Neural cell (in vitro differentiated cells): ENCODE measurements at regions not wholly inside any gene's neighbourhood (a gene's known extent, or its start where the extent isn't known, plus 50 kb on each side); places are given as distances from the start of the nearest gene placed in this dataset.

ENCODE experiments used
- CTCF ChIP-seq: fragments of 450-650 bp; IDR thresholded peaks from 2 replicates; pipeline ENCODE4 v1.5.1; 2014; ENCODE audit warnings: antibody characterized with exemption, mild to moderate bottlenecking, moderate library complexity; ENCODE audit not compliant: poor library complexity, severe bottlenecking
- EP300 ChIP-seq: fragments of 450-650 bp; conservative IDR thresholded peaks from 2 replicates; pipeline ENCODE4 v1.6.1; 2014; ENCODE audit warnings: antibody characterized with exemption, mild to moderate bottlenecking, moderate library complexity; ENCODE audit not compliant: poor library complexity, severe bottlenecking
- EZH2 ChIP-seq: fragments of 200-600, 300-800 bp; shearing (Covaris generic), sonication (generic); IDR thresholded peaks from 2 replicates; pipeline ENCODE4 v1.6.1; 2014; ENCODE audit warnings: antibody characterized with exemption, low read length, borderline replicate concordance, mild to moderate bottlenecking; ENCODE audit not compliant: insufficient read depth, poor library complexity, severe bottlenecking
- POLR2AphosphoS5 ChIP-seq: IDR thresholded peaks from 2 replicates; pipeline ENCODE4 v1.6.1; 2012
- RAD21 ChIP-seq: fragments of 450-650 bp; conservative IDR thresholded peaks from 2 replicates; pipeline ENCODE4 v1.6.1; 2014; ENCODE audit warnings: antibody characterized with exemption, mild to moderate bottlenecking, moderate library complexity
- SMC3 ChIP-seq: fragments of 450-650 bp; conservative IDR thresholded peaks from 2 replicates; pipeline ENCODE4 v1.6.1; 2014; ENCODE audit warnings: antibody characterized with exemption, mild to moderate bottlenecking, moderate library complexity; ENCODE audit not compliant: poor library complexity
- TAF1 ChIP-seq: IDR thresholded peaks from 2 replicates; pipeline ENCODE4 v1.6.1; 2012; ENCODE audit warnings: low read depth

- no peak for TF ChIP-seq POLR2AphosphoS5
- TF ChIP-seq TAF1, result no peak
- no peak for TF ChIP-seq CTCF
- TF ChIP-seq SMC3, result no peak
- no peak for TF ChIP-seq EZH2
- no peak for TF ChIP-seq RAD21
- TF ChIP-seq EP300, result no peak
Observed at GRCh38 chr1:222936042-222936441, 121.2 kb downstream of the DISP1 start.
